HG03354 (cell line): ENCODE measurements at regions not wholly inside any gene's neighbourhood (a gene's known extent, or its start where the extent isn't known, plus 50 kb on each side); places are given as distances from the start of the nearest gene placed in this dataset.
"Not testable (repeated sequence)": the region's sequence is repeated elsewhere in the genome, so short reads cannot be mapped to it uniquely, and the experiment has no call there.

Experiments used
- ATAC-seq: cut with Tn5 transposase; IDR thresholded peaks from one replicate; pipeline ENCODE4 v1.9.1; 2021; ENCODE audit warnings: mild to moderate bottlenecking; ENCODE audit not compliant: unreplicated experiment, poor library complexity, severe bottlenecking

GRCh38 chr2:11949732-11950523, 203.5 kb downstream of the LPIN1 start:
- no peak for ATAC-seq

DNA sequence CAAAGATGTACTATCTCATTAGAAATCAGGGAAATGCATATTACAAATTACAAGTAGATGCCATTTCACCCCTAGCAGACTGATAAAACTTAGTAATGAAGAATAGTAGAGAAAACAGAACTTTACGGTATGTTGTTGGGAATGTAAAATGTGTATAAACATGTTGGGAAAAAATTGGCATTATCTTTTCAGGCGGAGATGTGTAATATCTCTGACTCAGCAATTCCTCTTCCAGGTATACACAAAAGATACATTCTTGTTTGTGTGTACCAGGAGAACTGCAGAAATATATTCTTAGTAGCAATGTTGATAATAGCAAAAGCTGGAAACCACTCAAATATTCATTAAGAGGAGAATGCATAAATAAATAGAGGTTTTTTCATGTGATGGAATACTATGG, 204.5 kb downstream of the LPIN1 start:
- ATAC-seq: no peak

DNA sequence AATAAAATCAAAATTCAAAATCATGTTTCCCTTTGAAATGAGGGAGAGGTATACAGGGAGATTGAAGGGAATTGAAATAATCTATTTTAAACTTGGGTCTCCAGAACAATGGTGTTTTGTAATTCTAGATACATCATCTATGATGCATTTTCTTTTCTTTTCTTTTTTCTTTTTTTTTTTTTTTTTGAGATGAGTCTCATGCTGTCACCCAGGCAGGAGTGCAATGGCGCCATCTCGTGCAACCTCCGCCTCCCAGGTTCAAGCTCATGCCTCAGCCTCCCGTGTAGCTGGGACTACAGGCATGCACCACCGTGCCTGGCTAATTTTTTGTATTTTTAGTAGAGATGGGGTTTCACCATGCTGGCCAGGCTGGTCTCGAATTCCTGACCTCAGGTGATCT, 205.1 kb downstream of the LPIN1 start:
- ATAC-seq: not testable (repeated sequence)

- ATAC-seq: no peak
Measured at GRCh38 chr2:11953258-11953657, 206.8 kb downstream of the LPIN1 start.

DNA sequence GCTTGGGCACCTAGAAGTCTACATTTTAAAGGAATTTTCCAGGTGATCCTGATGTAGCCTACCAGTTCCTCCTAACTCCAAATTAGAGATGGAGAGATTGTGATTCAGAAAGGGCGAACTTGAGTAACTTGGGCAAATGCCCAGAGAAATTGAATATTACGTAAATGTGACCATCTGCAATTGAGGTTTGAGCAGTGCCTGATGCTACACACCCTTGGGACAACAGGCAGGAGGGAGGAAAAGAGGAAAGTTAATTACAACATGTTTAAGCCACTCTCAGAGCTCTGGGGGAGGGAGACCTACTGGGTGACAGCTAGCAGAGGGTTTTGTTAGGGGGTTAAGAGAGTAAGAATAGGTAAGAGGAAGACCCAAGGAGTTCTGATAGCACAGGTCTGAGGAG, 208.9 kb downstream of the LPIN1 start:
- ATAC-seq: no peak

GRCh38 chr2:11955884-11956291, 209.5 kb downstream of the LPIN1 start:
- ATAC-seq: no peak

- no peak for ATAC-seq
Measured at GRCh38 chr2:11962707-11963328, 216.4 kb downstream of the LPIN1 start.

GRCh38 chr2:11963966-11964365, 217.5 kb downstream of the LPIN1 start:
- no peak for ATAC-seq

- ATAC-seq: no peak
Measured at GRCh38 chr2:11967946-11968465, 221.6 kb downstream of the LPIN1 start.

DNA sequence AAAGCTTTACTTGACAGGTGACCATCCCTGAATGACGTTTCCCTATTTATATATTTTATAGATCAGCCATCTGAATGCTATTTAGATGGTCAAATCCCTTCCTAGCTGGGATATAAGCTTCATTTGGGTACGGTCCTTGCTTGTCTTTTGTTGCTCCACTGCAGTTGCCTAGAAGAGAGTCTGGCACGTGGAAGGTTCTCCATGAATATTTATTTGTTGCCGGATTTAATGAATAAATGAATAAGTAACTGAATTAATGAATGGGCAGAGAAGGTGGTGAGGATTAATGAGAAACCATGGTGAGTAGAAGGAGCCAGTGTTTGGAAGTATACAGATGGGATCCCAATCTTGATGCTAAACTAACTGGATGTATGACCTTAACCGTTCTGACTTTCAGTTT, 222.1 kb downstream of the LPIN1 start:
- no peak for ATAC-seq

DNA sequence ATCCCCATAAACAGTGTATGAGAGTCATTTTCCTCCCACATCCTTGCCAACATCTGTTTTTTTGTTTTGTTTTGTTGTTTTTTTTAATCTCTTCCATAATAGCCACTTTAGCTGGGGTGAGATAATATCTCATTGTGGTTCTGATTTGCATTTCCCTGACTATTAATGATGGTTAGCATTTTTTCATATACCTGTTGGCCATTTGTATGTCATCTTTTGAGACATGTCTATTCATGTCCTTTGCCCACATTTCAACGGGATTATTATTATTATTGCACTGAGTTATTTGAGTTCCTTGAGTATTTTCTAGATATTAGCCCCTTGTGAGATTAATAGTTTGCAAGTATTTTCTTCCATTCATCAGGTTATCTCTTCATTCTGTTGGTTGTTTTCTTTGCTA, 223.3 kb downstream of the LPIN1 start:
- no peak for ATAC-seq

DNA sequence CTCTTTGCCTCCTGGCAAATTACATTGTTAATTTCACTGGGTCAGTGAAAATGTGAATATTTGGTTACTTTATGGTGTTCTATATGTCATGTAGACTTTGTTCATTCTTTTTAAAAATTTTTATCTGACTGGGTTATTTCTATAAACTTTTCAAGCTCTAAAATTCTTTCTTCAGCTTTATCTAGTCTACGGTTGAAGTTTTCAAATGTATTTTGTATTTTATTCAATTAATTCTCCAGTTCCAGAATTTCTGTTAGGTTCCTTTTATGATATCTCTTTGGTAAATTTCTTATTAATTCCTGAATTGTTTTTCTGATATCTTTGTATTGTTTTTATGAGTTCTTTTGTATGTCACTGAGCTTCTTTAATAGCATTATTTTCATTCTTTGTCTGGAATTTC, 228.1 kb downstream of the LPIN1 start:
- no peak for ATAC-seq

- ATAC-seq: no peak
Measured at GRCh38 chr2:11975373-11975772, 228.9 kb downstream of the LPIN1 start.

DNA sequence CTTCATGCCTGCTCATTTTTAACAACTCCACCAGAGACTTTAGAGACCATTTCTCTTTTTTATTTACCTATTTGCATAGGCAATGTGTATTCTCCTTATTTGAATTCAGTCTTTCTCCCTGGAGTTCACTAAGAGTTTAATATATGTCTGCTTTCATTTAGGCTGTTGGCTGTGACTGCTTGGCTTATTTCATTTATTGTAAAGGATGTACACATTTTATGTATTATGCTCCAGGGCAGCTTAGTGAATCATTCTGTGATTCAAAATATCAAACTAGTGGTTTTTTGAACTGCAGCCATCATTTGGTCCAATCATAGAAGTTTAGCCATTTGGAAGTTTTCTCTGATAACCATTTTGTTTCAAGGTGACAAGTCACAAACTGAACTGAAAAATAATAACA, 229.6 kb downstream of the LPIN1 start:
- no peak for ATAC-seq

GRCh38 chr2:11977766-11978524, 231.5 kb downstream of the LPIN1 start:
- peak; percentile 62 for ATAC-seq

- ATAC-seq: no peak
Measured at GRCh38 chr2:11980809-11981208, 234.4 kb downstream of the LPIN1 start.

DNA sequence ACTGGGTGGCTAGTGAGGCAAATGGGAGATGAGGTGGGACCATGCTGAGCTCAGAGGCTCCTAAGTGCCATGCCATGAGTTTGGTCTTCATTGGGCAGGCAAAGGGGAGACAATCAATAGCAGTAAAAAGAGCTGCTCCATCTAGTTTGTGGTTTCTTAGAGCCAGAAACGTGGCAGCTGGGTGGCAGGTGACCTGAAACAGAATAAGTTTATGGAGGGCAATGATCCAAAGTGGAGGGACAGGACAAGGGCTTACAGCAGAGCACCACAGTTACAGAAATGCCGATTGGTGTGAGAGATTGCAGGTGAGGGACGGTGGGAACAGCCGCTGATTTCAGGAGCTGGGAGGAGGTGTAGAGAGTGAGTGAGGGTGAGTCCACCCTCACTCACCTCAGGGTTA, 237.0 kb downstream of the LPIN1 start:
- ATAC-seq: no peak

- no peak for ATAC-seq
Measured at GRCh38 chr2:11983870-11984269, 237.4 kb downstream of the LPIN1 start.

GRCh38 chr2:11984316-11985158, 238.1 kb downstream of the LPIN1 start:
- no peak for ATAC-seq
